ENCODE measurements at regions not wholly inside any gene's neighbourhood (a gene's known extent, or its start where the extent isn't known, plus 50 kb on each side); places are given as distances from the start of the nearest gene placed in this dataset.

DNA sequence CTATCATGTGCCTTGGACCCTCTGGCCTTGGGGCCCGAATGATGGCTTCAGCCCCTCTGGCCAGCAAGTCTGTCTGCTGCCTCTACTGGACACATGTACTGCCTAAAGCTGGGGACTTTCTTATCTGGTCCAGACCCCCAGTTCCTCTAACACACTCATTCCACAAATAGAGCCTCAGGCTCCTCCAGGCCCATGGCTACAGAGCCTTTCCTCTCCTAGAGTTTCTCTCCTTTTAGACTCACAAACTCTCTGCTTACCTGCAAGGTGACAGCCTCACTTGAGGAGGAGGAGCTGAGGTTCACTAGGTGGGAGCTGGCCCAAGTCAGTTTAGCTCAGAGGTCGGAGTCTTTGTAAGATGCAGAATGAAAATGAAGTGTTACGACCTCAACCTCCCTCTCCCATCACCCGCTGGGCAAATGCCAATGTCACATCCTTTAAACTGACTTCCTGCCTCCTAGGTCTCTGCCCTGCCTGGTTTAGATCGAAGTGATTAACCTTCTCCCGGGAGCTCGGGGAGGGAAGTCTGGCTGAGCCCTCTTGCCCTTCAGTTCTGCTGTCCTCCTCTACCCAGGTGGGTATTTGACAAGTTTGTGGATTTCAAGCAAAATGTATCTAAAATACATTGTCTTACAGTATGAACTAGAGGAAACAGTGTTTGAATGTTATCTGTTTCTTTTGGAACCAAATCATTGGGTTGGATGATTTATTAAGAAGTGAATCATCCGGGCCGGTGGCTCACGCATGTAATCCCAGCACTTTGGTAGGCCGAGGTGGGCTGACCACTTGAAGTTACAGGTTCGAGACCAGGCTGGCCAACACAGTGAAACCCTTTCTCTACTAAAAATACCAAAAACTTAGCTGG is 71.9 kb upstream of the TNS3 start:
- Histone ChIP-seq H3K9me3 (replicated peaks; ENCODE audit: insufficient read depth, low read length) (no peaks in the 10 kb centered on the region), H3K79me2 (ENCODE audit: low read length) (no peaks in the 10 kb centered on the region), H2AFZ (ENCODE audit: low read length) (no peak overlapping the region), H3K27ac (ENCODE audit: low read length) (no peak overlapping the region), H4K20me1 (ENCODE audit: insufficient read depth, low read length) (no peaks in the 10 kb centered on the region), H3K9ac (ENCODE audit: low read length) (no peak overlapping the region), H3K4me2 (ENCODE audit: low read depth, low read length) (no peak overlapping the region), H3K4me3 (ENCODE audit: low read length) (no peak overlapping the region), H3K27me3 (replicated peaks; ENCODE audit: insufficient read depth, low read length) (no peaks in the 10 kb centered on the region), H3K36me3 (replicated peaks; ENCODE audit: insufficient read depth, low read length) (no peaks in the 10 kb centered on the region), H3F3A (ENCODE audit: insufficient read depth, low read length) (no peaks in the 10 kb centered on the region), H3K9me2 (replicated peaks; ENCODE audit: insufficient read depth, low read length) (no peaks in the 10 kb centered on the region), H3K4me1 (ENCODE audit: low read length) (no peaks in the 10 kb centered on the region; the same call in 1 of the 2 replicates)
- TF ChIP-seq EZH2phosphoT487 (IDR thresholded peaks at IDR 0.05; ENCODE audit: low read length) = no peak
- TF ChIP-seq, protein P1, sequence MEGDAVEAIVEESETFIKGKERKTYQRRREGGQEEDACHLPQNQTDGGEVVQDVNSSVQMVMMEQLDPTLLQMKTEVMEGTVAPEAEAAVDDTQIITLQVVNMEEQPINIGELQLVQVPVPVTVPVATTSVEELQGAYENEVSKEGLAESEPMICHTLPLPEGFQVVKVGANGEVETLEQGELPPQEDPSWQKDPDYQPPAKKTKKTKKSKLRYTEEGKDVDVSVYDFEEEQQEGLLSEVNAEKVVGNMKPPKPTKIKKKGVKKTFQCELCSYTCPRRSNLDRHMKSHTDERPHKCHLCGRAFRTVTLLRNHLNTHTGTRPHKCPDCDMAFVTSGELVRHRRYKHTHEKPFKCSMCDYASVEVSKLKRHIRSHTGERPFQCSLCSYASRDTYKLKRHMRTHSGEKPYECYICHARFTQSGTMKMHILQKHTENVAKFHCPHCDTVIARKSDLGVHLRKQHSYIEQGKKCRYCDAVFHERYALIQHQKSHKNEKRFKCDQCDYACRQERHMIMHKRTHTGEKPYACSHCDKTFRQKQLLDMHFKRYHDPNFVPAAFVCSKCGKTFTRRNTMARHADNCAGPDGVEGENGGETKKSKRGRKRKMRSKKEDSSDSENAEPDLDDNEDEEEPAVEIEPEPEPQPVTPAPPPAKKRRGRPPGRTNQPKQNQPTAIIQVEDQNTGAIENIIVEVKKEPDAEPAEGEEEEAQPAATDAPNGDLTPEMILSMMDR (IDR thresholded peaks at IDR 0.05; ENCODE audit: low read length) = no peak
- TF ChIP-seq EZH2 (optimal IDR thresholded peaks at IDR 0.05; ENCODE audit: low read depth, low read length) = no peak
- no peak for DNase-seq

DNA sequence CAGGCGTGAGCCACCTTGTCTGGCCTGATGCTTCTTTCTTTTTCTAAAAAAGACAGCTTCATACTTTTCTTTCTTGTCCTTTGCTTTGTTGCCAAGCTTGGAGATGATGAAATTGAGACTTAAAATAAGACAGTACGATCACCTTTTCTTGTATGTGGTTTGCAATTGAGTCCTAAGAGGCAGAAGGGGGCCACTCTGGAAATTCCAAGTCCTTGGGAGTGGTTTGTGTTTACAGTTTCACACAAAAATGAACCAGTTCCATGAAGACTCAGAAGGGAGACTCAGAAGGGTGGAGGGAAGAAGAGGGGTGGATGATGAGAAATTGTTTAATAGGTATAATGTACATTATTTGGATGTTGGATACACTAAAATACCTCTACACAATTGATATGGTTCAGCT is 70.7 kb upstream of the TNS3 start:
- H3K79me2 ChIP-seq (ENCODE audit: low read length) = no peaks in the 10 kb centered on the region
- no peaks in the 10 kb centered on the region for H4K20me1 ChIP-seq (ENCODE audit: insufficient read depth, low read length)
- H3K27me3 ChIP-seq (replicated peaks; ENCODE audit: insufficient read depth, low read length) = no peaks in the 10 kb centered on the region
- no peak for DNase-seq
- H3K4me1 ChIP-seq (ENCODE audit: low read length) = peaks cover 12% of the 10 kb centered on the region
- no peaks in the 10 kb centered on the region for H3K9me2 ChIP-seq (replicated peaks; ENCODE audit: insufficient read depth, low read length)
- no peak overlapping the region for H3K27ac ChIP-seq (ENCODE audit: low read length)
- no peak for TF ChIP-seq EZH2phosphoT487 (IDR thresholded peaks at IDR 0.05; ENCODE audit: low read length)
- no peak for TF ChIP-seq EZH2 (optimal IDR thresholded peaks at IDR 0.05; ENCODE audit: low read depth, low read length)
- TF ChIP-seq, protein P1 (IDR thresholded peaks at IDR 0.05; ENCODE audit: low read length) = no peak
- H3K9me3 ChIP-seq (replicated peaks; ENCODE audit: insufficient read depth, low read length) = no peaks in the 10 kb centered on the region
- no peak overlapping the region for H2AFZ ChIP-seq (ENCODE audit: low read length)
- peaks cover 5% of the 10 kb centered on the region; the same call in 1 of the 2 replicates for H3F3A ChIP-seq (ENCODE audit: insufficient read depth, low read length)
- no peak overlapping the region for H3K4me2 ChIP-seq (ENCODE audit: low read depth, low read length)
- H3K4me3 ChIP-seq (ENCODE audit: low read length) = no peak overlapping the region
- H3K9ac ChIP-seq (ENCODE audit: low read length) = no peak overlapping the region
- H3K36me3 ChIP-seq (replicated peaks; ENCODE audit: insufficient read depth, low read length) = no peaks in the 10 kb centered on the region

DNA sequence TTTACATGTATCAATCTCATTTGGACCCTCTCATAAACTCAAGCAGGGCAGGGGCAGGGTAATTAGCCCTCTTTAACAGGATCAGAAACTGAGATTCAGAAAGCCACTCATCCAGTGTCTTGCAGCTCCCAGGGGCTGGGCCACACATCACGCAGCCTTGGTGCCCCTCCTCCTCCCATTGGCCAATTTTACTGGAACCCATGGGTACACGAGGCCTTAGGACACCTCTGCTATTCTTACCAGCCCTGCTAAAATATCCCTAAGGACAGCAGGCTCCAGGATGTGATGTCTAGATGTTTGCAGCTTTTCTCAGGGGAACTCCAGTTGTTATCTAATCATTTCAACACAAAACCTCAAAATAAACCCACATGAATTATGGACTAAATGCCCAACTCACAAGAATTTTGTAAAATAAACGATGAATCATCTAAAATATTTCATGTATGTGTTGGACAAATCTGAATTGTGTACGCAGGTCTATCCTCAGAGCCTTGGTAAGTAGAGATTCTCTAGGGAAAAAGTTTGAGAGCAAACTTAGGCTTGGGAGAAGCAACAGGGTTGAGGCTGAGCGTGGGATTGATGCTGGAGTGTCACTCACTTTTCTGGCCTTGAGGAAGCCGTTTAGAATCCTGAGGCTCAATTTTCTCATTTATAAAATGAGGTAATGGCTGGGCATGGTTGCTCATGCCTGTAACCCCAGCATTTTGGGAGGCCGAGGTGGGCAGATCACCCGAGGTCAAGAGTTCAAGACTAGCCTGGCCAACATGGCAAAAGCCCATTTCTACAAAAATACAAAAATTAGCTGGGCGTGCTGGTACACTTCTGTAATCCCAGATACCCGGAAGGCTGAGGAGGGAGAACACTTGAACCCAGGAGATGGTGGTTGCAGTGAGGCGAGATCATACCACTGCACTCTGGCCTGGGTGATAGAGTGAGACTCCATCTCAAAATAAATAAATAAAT is 69.7 kb upstream of the TNS3 start:
- Histone ChIP-seq H3K9ac (ENCODE audit: low read length) (no peak overlapping the region), H2AFZ (ENCODE audit: low read length) (no peak overlapping the region), H3K9me2 (replicated peaks; ENCODE audit: insufficient read depth, low read length) (no peaks in the 10 kb centered on the region), H3K9me3 (replicated peaks; ENCODE audit: insufficient read depth, low read length) (no peaks in the 10 kb centered on the region), H3K4me2 (ENCODE audit: low read depth, low read length) (no peak overlapping the region), H3K27me3 (replicated peaks; ENCODE audit: insufficient read depth, low read length) (no peaks in the 10 kb centered on the region), H3K4me1 (ENCODE audit: low read length) (peaks cover 21% of the 10 kb centered on the region), H3K36me3 (replicated peaks; ENCODE audit: insufficient read depth, low read length) (no peaks in the 10 kb centered on the region), H3K4me3 (ENCODE audit: low read length) (no peak overlapping the region), H3K79me2 (ENCODE audit: low read length) (no peaks in the 10 kb centered on the region), H4K20me1 (ENCODE audit: insufficient read depth, low read length) (no peaks in the 10 kb centered on the region), H3F3A (ENCODE audit: insufficient read depth, low read length) (peaks cover 14% of the 10 kb centered on the region), H3K27ac (ENCODE audit: low read length) (no peak overlapping the region)
- DNase-seq = no peak
- TF ChIP-seq, protein P1 (IDR thresholded peaks at IDR 0.05; ENCODE audit: low read length) = no peak
- TF ChIP-seq EZH2phosphoT487 (IDR thresholded peaks at IDR 0.05; ENCODE audit: low read length) (no peak), EZH2 (optimal IDR thresholded peaks at IDR 0.05; ENCODE audit: low read depth, low read length) (no peak)

All from MM.1S (cell line).